Peyer's patch (tissue), 4 donors: ENCODE measurements at regions not wholly inside any gene's neighbourhood (a gene's known extent, or its start where the extent isn't known, plus 50 kb on each side); places are given as distances from the start of the nearest gene placed in this dataset.

Experiments
- CTCF ChIP-seq, 6 experiments: fragments of 450-650 bp in 4 of 6; fragments of 200-600 bp in 2 of 6; sonication (generic) in 1 of 6; IDR thresholded peaks; one replicate each; pipeline ENCODE4 v1.5.1; 2017 to 2019; ENCODE audit warnings: antibody characterized with exemption in 6 of 6, mild to moderate bottlenecking in 3 of 6, moderate library complexity in 1 of 6
- POLR2A ChIP-seq, 2 donors: fragments of 450-650 bp; IDR thresholded peaks; one replicate each; pipeline ENCODE4 v1.5.1; 2017; ENCODE audit warnings: antibody characterized with exemption in 2 of 2, mild to moderate bottlenecking in 2 of 2, moderate library complexity in 2 of 2

GRCh38 chr10:123295644-123296043 lies 141.4 kb downstream of the BUB3 start:
- no peak for TF ChIP-seq CTCF (IDR thresholded peaks at IDR 0.05)
- no peak for TF ChIP-seq POLR2A (IDR thresholded peaks at IDR 0.05)
